ENCODE measurements at regions not wholly inside any gene's neighbourhood (a gene's known extent, or its start where the extent isn't known, plus 50 kb on each side); places are given as distances from the start of the nearest gene placed in this dataset.

GRCh38 chr4:100833906-100834305 lies 316.1 kb upstream of the EMCN start:
- Histone ChIP-seq H3K4me3 (ENCODE audit: insufficient read length, low read depth) (no peak overlapping the region), H3K9me3 (ENCODE audit: insufficient read depth, low read length) (peaks cover 11% of the 10 kb centered on the region), H3K27me3 (ENCODE audit: insufficient read depth, insufficient read length) (no peaks in the 10 kb centered on the region), H3K9ac (ENCODE audit: insufficient read length, low read depth) (no peak overlapping the region), H3K36me3 (ENCODE audit: insufficient read depth, insufficient read length, low read length) (no peaks in the 10 kb centered on the region), H3K4me1 (ENCODE audit: insufficient read depth, insufficient read length) (no peaks in the 10 kb centered on the region)
- DNase-seq (ENCODE audit: low read depth, low spot score) = no peak
- TF ChIP-seq SUZ12 (IDR thresholded peaks at IDR 0.05; ENCODE audit: extremely low read depth, insufficient read depth, insufficient read length) (no peak), ZNF274 (IDR thresholded peaks at IDR 0.05; ENCODE audit: low read depth, low read length) (no peak), YY1 (IDR thresholded peaks at IDR 0.05; ENCODE audit: insufficient read depth, insufficient read length) (no peak)

DNA sequence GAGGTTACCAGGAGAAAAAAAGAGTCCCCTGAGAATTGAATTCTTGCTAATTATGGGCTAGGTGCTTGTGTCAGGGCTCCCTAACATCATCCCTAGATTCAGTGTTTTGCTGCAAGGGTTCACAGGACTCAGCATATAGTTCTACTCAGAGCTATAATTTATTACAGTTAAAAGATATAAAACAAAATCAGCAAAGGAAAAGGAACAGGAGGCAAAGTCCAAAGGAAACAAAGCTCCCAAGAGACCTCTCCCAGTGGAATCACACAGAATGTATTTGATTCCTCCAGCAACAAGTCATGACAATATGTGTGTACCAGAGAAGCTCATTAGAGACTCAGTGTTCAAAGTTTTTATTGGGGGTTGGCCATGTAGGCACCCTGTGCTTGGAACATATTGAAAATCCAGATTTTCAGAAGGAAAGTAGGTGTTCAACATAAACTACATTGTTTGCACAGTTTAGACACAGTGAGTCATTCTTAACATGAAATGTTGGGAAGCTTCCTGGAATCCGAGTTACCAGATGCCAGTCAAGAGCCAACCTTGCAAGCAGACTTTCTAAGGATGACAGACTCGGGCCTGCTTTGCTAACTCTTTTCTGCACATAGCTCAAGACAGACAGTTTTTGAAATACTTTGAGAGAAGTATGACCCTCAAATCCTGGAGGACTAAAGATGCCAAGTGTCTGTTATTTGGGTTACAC lies 311.3 kb upstream of the EMCN start:
- no peak for DNase-seq (ENCODE audit: low read depth, low spot score)
- no peaks in the 10 kb centered on the region for H3K4me1 ChIP-seq (ENCODE audit: insufficient read depth, insufficient read length)
- no peaks in the 10 kb centered on the region for H3K27me3 ChIP-seq (ENCODE audit: insufficient read depth, insufficient read length)
- no peaks in the 10 kb centered on the region for H3K36me3 ChIP-seq (ENCODE audit: insufficient read depth, insufficient read length, low read length)
- H3K9ac ChIP-seq (ENCODE audit: insufficient read length, low read depth) = no peak overlapping the region
- TF ChIP-seq SUZ12 (IDR thresholded peaks at IDR 0.05; ENCODE audit: extremely low read depth, insufficient read depth, insufficient read length) (no peak), YY1 (IDR thresholded peaks at IDR 0.05; ENCODE audit: insufficient read depth, insufficient read length) (no peak), ZNF274 (IDR thresholded peaks at IDR 0.05; ENCODE audit: low read depth, low read length) (no peak)
- no peak overlapping the region for H3K4me3 ChIP-seq (ENCODE audit: insufficient read length, low read depth)
- peaks cover 18% of the 10 kb centered on the region; the same call in 1 of the 2 replicates for H3K9me3 ChIP-seq (ENCODE audit: insufficient read depth, low read length)

DNA sequence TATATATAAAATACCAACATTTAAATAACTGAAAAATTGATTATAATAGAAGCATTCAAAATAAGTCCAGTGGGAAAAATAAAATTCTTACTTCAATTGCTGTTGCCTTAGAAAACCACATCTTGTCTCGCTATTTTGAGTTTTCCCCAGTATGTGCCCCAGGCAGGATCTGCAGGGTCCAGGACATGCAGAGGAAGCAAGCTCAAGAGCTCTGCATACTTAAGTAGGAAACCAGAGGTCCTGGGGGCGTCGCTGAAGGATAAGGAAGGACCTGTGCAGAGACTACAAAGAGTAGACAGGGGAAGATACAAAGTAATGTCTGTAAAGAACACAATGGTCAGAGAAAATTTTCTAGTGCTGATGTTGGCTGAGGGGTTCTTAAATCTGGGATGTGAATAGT lies 310.5 kb upstream of the EMCN start:
- TF ChIP-seq SUZ12 (IDR thresholded peaks at IDR 0.05; ENCODE audit: extremely low read depth, insufficient read depth, insufficient read length) (no peak), ZNF274 (IDR thresholded peaks at IDR 0.05; ENCODE audit: low read depth, low read length) (no peak), YY1 (IDR thresholded peaks at IDR 0.05; ENCODE audit: insufficient read depth, insufficient read length) (no peak)
- H3K4me3 ChIP-seq (ENCODE audit: insufficient read length, low read depth) = no peak overlapping the region
- H3K4me1 ChIP-seq (ENCODE audit: insufficient read depth, insufficient read length) = no peaks in the 10 kb centered on the region
- H3K36me3 ChIP-seq (ENCODE audit: insufficient read depth, insufficient read length, low read length) = no peaks in the 10 kb centered on the region
- H3K27me3 ChIP-seq (ENCODE audit: insufficient read depth, insufficient read length) = no peaks in the 10 kb centered on the region
- no peak for DNase-seq (ENCODE audit: low read depth, low spot score)
- no peak overlapping the region for H3K9ac ChIP-seq (ENCODE audit: insufficient read length, low read depth)
- peaks cover 18% of the 10 kb centered on the region; the same call in 1 of the 2 replicates for H3K9me3 ChIP-seq (ENCODE audit: insufficient read depth, low read length)

GRCh38 chr4:100827756-100828155 lies 309.9 kb upstream of the EMCN start:
- H3K27me3 ChIP-seq (ENCODE audit: insufficient read depth, insufficient read length) = no peaks in the 10 kb centered on the region
- H3K9ac ChIP-seq (ENCODE audit: insufficient read length, low read depth) = no peak overlapping the region
- no peak for DNase-seq (ENCODE audit: low read depth, low spot score)
- no peak overlapping the region for H3K4me3 ChIP-seq (ENCODE audit: insufficient read length, low read depth)
- H3K4me1 ChIP-seq (ENCODE audit: insufficient read depth, insufficient read length) = no peaks in the 10 kb centered on the region
- H3K9me3 ChIP-seq (ENCODE audit: insufficient read depth, low read length) = peaks cover 18% of the 10 kb centered on the region; the same call in 1 of the 2 replicates
- TF ChIP-seq SUZ12 (IDR thresholded peaks at IDR 0.05; ENCODE audit: extremely low read depth, insufficient read depth, insufficient read length) (no peak), ZNF274 (IDR thresholded peaks at IDR 0.05; ENCODE audit: low read depth, low read length) (no peak), YY1 (IDR thresholded peaks at IDR 0.05; ENCODE audit: insufficient read depth, insufficient read length) (no peak)
- H3K36me3 ChIP-seq (ENCODE audit: insufficient read depth, insufficient read length, low read length) = no peaks in the 10 kb centered on the region

- no peak for TF ChIP-seq YY1 (IDR thresholded peaks at IDR 0.05; ENCODE audit: insufficient read depth, insufficient read length)
- TF ChIP-seq ZNF274 (IDR thresholded peaks at IDR 0.05; ENCODE audit: low read depth, low read length) = no peak
- TF ChIP-seq SUZ12 (IDR thresholded peaks at IDR 0.05; ENCODE audit: extremely low read depth, insufficient read depth, insufficient read length) = no peak
- H3K36me3 ChIP-seq (ENCODE audit: insufficient read depth, insufficient read length, low read length) = no peaks in the 10 kb centered on the region
- no peak overlapping the region for H3K4me3 ChIP-seq (ENCODE audit: insufficient read length, low read depth)
- DNase-seq (ENCODE audit: low read depth, low spot score) = no peak
- H3K9me3 ChIP-seq (ENCODE audit: insufficient read depth, low read length) = peaks cover 18% of the 10 kb centered on the region; the same call in 1 of the 2 replicates
- H3K27me3 ChIP-seq (ENCODE audit: insufficient read depth, insufficient read length) = no peaks in the 10 kb centered on the region
- H3K4me1 ChIP-seq (ENCODE audit: insufficient read depth, insufficient read length) = no peaks in the 10 kb centered on the region
- no peak overlapping the region for H3K9ac ChIP-seq (ENCODE audit: insufficient read length, low read depth)
Measured at GRCh38 chr4:100826808-100827548, 309.2 kb upstream of the EMCN start.

GRCh38 chr4:100826067-100826466 lies 308.2 kb upstream of the EMCN start:
- H3K9me3 ChIP-seq (ENCODE audit: insufficient read depth, low read length) = peaks cover 18% of the 10 kb centered on the region; the same call in 1 of the 2 replicates
- no peak for DNase-seq (ENCODE audit: low read depth, low spot score)
- no peak overlapping the region for H3K9ac ChIP-seq (ENCODE audit: insufficient read length, low read depth)
- no peaks in the 10 kb centered on the region for H3K27me3 ChIP-seq (ENCODE audit: insufficient read depth, insufficient read length)
- H3K4me1 ChIP-seq (ENCODE audit: insufficient read depth, insufficient read length) = no peaks in the 10 kb centered on the region
- no peak for TF ChIP-seq SUZ12 (IDR thresholded peaks at IDR 0.05; ENCODE audit: extremely low read depth, insufficient read depth, insufficient read length)
- no peak overlapping the region for H3K4me3 ChIP-seq (ENCODE audit: insufficient read length, low read depth)
- no peaks in the 10 kb centered on the region for H3K36me3 ChIP-seq (ENCODE audit: insufficient read depth, insufficient read length, low read length)

DNA sequence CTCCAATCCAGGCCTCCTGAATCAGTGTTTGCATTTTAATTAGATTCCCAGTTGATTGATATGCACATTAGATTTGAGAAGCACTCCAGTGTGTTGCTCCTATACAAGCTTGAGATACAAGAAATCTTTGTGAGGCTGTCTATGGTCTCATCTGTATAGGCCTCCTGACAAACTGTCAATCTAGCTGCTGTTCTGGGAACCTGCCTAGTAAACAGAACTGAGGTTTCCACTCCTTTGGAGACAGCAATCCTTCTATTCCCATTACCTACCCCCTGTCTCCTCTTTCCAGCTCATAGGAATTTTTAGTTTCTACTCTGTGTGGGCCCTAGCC lies 306.1 kb upstream of the EMCN start:
- TF ChIP-seq ZNF274 (IDR thresholded peaks at IDR 0.05; ENCODE audit: low read depth, low read length) (no peak), YY1 (IDR thresholded peaks at IDR 0.05; ENCODE audit: insufficient read depth, insufficient read length) (no peak), SUZ12 (IDR thresholded peaks at IDR 0.05; ENCODE audit: extremely low read depth, insufficient read depth, insufficient read length) (no peak)
- peaks cover 8% of the 10 kb centered on the region; the same call in 1 of the 2 replicates for H3K9me3 ChIP-seq (ENCODE audit: insufficient read depth, low read length)
- no peak overlapping the region for H3K4me3 ChIP-seq (ENCODE audit: insufficient read length, low read depth)
- H3K4me1 ChIP-seq (ENCODE audit: insufficient read depth, insufficient read length) = no peaks in the 10 kb centered on the region
- no peak overlapping the region for H3K9ac ChIP-seq (ENCODE audit: insufficient read length, low read depth)
- no peaks in the 10 kb centered on the region for H3K27me3 ChIP-seq (ENCODE audit: insufficient read depth, insufficient read length)
- no peak for DNase-seq (ENCODE audit: low read depth, low spot score)
- H3K36me3 ChIP-seq (ENCODE audit: insufficient read depth, insufficient read length, low read length) = no peaks in the 10 kb centered on the region

Measured in NT2/D1 (cell line).